ENCODE measurements at regions not wholly inside any gene's neighbourhood (a gene's known extent, or its start where the extent isn't known, plus 50 kb on each side); places are given as distances from the start of the nearest gene placed in this dataset.

DNA sequence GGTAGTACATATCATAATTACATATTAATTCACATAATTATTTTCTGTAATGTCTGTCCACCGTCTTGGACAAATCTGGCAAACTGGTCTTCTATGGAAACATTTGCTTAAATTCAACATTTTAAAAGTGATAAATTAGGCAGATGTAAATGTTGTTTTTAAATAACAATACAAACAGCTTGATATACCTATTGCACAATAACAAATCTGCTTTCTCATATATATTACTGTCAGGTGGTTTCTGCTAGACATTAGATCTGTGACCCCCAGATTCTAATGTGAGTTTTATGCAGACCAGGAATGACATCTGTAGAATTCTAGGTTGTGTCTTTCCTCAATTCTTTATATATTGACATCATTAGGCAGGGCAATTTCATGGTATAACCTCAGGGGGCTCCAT, 173.3 kb downstream of the CCDC59 start:
- TF ChIP-seq, protein P1, sequence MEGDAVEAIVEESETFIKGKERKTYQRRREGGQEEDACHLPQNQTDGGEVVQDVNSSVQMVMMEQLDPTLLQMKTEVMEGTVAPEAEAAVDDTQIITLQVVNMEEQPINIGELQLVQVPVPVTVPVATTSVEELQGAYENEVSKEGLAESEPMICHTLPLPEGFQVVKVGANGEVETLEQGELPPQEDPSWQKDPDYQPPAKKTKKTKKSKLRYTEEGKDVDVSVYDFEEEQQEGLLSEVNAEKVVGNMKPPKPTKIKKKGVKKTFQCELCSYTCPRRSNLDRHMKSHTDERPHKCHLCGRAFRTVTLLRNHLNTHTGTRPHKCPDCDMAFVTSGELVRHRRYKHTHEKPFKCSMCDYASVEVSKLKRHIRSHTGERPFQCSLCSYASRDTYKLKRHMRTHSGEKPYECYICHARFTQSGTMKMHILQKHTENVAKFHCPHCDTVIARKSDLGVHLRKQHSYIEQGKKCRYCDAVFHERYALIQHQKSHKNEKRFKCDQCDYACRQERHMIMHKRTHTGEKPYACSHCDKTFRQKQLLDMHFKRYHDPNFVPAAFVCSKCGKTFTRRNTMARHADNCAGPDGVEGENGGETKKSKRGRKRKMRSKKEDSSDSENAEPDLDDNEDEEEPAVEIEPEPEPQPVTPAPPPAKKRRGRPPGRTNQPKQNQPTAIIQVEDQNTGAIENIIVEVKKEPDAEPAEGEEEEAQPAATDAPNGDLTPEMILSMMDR (IDR thresholded peaks at IDR 0.05; ENCODE audit: unreplicated experiment in 3 of 3) = no peak
- Mint-ChIP-seq H3K27ac (no peak overlapping the region), H3K4me3 (no peak overlapping the region), H3K27me3 (ENCODE audit: low read depth) (no peaks in the 10 kb centered on the region), H3K36me3 (ENCODE audit: low read depth) (no peaks in the 10 kb centered on the region), H3K4me1 (no peaks in the 10 kb centered on the region), H3K9me3 (peaks cover 2% of the 10 kb centered on the region)

DNA sequence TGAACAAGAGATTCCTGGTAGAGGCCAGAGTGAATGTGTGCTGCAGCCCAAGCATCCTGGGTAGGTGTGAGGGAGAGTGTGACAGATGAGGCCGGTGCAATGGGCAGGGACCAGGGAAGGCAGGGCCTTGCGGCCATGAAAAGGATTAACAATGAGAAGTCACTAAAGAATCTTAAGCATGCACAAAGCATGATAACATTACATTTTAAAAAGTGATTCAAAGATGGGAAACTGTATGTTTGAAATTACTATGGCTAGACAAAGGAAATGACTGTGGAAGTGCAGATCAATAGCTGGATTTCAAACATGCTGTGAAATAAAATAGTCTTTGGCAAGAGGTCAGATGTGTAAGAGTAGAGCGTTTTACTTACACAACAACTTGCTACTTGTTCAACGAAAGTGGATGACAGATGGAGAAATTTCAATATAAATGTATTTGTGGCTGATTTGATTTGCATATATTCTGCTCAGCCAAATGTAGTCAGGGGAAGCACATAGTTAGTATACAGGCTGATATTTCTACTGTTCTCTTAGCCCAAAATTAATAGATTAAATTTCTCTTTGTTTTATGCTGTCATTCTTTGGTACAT, 175.5 kb downstream of the CCDC59 start:
- no peak overlapping the region for H3K27ac Mint-ChIP-seq
- H3K4me1 Mint-ChIP-seq = no peaks in the 10 kb centered on the region
- H3K36me3 Mint-ChIP-seq (ENCODE audit: low read depth) = no peaks in the 10 kb centered on the region
- TF ChIP-seq, protein P1 (IDR thresholded peaks at IDR 0.05; ENCODE audit: unreplicated experiment in 3 of 3) = no peak
- H3K27me3 Mint-ChIP-seq (ENCODE audit: low read depth) = no peaks in the 10 kb centered on the region
- H3K9me3 Mint-ChIP-seq = no peaks in the 10 kb centered on the region
- H3K4me3 Mint-ChIP-seq = no peak overlapping the region

DNA sequence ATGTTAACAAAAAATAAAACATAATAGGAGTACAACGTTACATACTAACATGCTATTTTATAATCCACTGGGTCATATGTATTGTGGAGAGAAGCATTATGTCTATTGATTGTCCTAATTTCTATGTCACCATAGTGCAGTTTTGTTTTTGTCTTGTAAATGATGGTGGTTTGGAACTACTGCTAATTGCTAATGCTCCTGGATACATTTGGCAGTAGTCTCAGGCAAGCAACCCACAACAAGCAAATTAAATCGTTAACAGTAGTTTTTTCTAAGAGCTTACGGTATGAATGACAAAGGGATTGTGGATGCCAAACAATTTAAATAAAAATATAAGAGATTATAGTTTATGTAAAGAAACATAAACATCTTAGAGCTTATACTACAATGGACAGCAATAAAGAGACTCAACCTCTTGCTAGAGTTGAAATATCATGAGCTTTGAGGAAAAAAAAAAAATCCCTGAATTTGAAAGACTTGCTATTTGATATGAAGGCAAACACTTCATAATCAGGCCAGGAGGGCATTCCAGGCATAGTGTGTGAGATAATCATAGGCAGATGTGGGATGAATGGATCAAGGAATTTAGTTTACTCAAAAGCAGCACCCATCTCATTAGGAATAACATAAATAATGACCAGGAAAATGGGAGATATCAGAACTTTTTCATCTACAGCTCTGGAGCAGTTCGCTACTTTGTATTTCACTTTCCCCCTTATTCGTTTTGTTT, 181.3 kb downstream of the CCDC59 start:
- H3K4me3 Mint-ChIP-seq = no peak overlapping the region
- H3K27me3 Mint-ChIP-seq (ENCODE audit: low read depth) = peaks cover 1% of the 10 kb centered on the region

DNA sequence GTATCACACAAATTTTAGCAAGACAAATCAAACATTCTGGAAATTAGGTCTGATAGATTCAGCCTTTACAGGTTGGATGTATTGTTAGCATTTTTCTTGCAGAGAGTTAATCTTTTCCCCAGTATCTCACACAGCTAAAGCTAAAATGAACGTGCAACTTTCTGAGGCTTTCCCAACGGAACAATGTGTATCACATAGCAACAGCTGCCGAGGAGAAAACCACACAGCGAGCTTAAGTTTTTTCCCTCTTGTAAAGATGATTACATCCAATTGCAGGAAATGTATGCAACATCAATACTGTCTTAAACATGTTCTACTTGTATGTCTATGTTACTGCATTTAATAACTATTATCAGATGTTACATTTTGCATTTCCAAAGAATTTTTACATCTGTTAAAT, 182.2 kb downstream of the CCDC59 start:
- H3K4me1 Mint-ChIP-seq = peaks cover 11% of the 10 kb centered on the region
- peaks cover 4% of the 10 kb centered on the region for H3K27me3 Mint-ChIP-seq (ENCODE audit: low read depth)
- no peaks in the 10 kb centered on the region for H3K36me3 Mint-ChIP-seq (ENCODE audit: low read depth)
- no peak overlapping the region for H3K4me3 Mint-ChIP-seq
- H3K27ac Mint-ChIP-seq = peak overlapping the region in 1 of 3 experiments; percentile 27
- no peaks in the 10 kb centered on the region for H3K9me3 Mint-ChIP-seq
- TF ChIP-seq, protein P1 (IDR thresholded peaks at IDR 0.05; ENCODE audit: unreplicated experiment in 3 of 3) = no peak

More for the DNA sequence above, 181.3 kb downstream of the CCDC59 start:
- Mint-ChIP-seq H3K27ac (no peak overlapping the region), H3K9me3 (no peaks in the 10 kb centered on the region), H3K36me3 (ENCODE audit: low read depth) (no peaks in the 10 kb centered on the region), H3K4me1 (peaks cover 11% of the 10 kb centered on the region)
- TF ChIP-seq, protein P1 (IDR thresholded peaks at IDR 0.05; ENCODE audit: unreplicated experiment in 3 of 3) = no peak

DNA sequence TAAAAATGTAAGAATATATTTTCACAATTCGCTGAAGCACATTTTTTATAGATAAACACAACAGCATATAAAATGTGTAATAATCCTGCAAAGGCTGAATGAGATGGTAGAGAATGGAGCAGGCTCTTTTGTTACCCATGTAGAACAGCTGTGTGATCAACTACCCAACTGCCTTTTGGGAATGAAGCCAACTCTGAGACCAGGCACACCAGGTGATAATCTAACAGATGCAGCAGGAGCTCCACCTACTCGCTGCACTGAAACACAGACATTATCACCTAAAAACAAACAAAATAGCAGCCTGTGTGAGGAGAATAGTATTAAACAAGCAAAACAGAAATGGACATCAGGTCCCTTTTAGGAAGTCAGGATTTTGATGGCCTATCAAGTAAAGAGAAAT, 183.3 kb downstream of the CCDC59 start:
- H3K27me3 Mint-ChIP-seq (ENCODE audit: low read depth) = peaks cover 4% of the 10 kb centered on the region
- peaks cover 11% of the 10 kb centered on the region for H3K4me1 Mint-ChIP-seq
- H3K4me3 Mint-ChIP-seq = no peak overlapping the region
- no peaks in the 10 kb centered on the region for H3K36me3 Mint-ChIP-seq (ENCODE audit: low read depth)
- H3K9me3 Mint-ChIP-seq = no peaks in the 10 kb centered on the region
- TF ChIP-seq, protein P1 (IDR thresholded peaks at IDR 0.05; ENCODE audit: unreplicated experiment in 3 of 3) = no peak
- H3K27ac Mint-ChIP-seq = no peak overlapping the region

DNA sequence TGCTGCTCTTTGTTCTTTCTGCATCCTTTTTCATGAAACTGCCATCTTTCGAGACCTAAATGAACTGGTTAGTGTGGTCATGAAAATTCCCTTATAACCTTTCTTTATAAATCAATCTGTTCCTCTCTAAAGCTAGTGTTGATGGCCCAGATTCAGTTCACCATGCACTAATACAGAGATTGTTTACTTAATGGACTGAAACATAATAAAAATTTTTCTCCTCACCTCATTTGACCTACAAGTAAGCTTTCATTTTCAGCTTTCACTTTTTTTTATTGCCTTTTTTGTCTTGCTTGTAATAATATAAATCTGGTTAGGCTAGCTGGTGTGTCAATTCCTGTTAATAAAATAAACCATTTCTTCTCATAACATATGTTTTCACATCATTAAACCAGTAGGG, 183.8 kb downstream of the CCDC59 start:
- TF ChIP-seq, protein P1 (IDR thresholded peaks at IDR 0.05; ENCODE audit: unreplicated experiment in 3 of 3) = no peak
- Mint-ChIP-seq H3K27ac (peak overlapping the region in 1 of 3 experiments; percentile 20), H3K4me1 (peaks cover 11% of the 10 kb centered on the region), H3K27me3 (ENCODE audit: low read depth) (peaks cover 4% of the 10 kb centered on the region), H3K36me3 (ENCODE audit: low read depth) (no peaks in the 10 kb centered on the region), H3K4me3 (no peak overlapping the region), H3K9me3 (no peaks in the 10 kb centered on the region)
